ENCODE measurements at regions not wholly inside any gene's neighbourhood (a gene's known extent, or its start where the extent isn't known, plus 50 kb on each side); places are given as distances from the start of the nearest gene placed in this dataset.

GRCh38 chr4:58560736-58561135 is 1450.6 kb upstream of the IGFBP7 start:
- TF ChIP-seq CTCF (IDR thresholded peaks at IDR 0.05) (no peak), POLR2AphosphoS5 (IDR thresholded peaks at IDR 0.05; ENCODE audit: low read depth, low read length) (no peak), REST (IDR thresholded peaks at IDR 0.05; ENCODE audit: insufficient read depth in 1 of 2, low read depth in 2 of 2, low read length in 1 of 2) (no peak), TCF7L2 (IDR thresholded peaks at IDR 0.05; ENCODE audit: low read depth, low read length) (no peak), SIN3A (IDR thresholded peaks at IDR 0.05; ENCODE audit: borderline replicate concordance, insufficient read depth, low read depth, low read length) (no peak)
